ENCODE measurements at regions not wholly inside any gene's neighbourhood (a gene's known extent, or its start where the extent isn't known, plus 50 kb on each side); places are given as distances from the start of the nearest gene placed in this dataset.

DNA sequence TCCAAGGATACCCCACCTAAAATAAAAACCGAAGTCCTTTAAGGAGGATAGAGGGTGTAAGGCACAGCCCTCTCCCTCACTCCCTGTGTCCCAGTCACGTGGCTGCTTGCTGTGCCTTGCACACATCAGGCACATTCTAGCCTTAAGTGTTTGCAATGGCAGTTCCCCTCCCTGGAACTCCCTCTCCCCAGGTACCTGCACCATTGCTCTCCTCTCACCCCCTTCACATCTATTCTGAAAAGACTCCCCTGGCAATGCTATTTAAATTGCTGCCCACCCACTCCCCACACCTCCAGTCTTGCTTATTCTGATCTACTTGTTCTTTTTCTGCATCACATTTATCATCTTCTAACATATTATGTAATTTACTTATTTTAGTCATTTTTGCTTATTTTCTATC lies 91.6 kb upstream of the LNX1 start:
- DNase-seq = no peak

DNA sequence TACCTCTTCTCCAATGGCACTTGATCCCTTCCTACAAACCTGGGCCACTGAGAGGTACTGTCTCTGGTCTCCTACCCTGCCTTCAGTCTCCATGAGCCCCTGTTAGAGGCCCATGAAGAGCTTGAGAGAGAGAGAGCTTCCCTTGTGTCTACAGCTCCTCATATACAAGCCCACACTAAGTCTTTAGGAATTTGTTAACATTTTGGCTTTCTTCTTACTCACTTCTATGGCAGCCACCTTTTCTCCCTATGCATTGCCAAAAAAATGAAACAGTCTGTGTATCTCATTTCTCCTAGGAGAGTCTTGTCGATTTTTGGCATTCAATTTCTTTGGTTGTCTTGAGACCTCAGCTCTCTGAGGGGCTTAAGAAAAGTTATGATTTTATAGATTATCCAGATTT lies 90.9 kb upstream of the LNX1 start:
- no peak for DNase-seq

DNA sequence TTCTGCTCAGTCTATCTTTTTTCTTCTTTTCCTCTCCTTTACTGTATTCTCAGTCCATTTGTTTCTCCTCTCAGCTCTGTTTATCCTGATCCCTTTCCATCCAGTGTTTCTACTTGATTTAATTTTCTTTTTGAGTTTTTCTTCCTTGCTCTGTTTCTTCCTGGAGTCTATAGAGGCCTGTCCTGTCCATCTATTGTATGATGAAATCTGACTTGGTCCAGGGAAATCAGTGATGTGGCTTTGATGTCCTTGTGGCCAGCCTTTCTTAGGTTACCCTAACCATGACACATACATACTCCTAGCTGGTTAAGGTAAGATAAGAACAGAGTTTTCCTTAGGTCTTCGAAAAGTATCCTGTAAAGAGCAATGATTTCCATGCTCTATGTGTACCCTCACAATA lies 89.3 kb upstream of the LNX1 start:
- no peak for DNase-seq

DNA sequence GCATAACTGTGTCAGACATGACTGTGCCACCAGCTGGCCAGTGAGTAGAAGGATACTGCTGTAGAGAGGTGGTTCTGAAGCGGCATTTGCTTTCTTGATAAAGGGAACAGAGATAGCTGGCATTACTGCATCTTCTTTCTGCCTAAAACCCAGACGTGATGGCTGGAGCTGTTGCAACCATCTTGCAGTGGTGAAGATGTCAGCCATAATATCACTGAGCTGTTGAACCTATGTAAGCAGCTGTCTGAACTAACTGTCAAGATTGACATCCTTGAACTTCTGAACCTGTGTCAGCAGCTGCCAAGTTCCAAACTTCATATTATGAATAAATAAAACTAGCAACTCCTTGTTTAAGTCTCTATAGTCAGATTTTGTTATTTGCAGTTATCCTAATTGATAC lies 88.9 kb upstream of the LNX1 start:
- DNase-seq = no peak

DNA sequence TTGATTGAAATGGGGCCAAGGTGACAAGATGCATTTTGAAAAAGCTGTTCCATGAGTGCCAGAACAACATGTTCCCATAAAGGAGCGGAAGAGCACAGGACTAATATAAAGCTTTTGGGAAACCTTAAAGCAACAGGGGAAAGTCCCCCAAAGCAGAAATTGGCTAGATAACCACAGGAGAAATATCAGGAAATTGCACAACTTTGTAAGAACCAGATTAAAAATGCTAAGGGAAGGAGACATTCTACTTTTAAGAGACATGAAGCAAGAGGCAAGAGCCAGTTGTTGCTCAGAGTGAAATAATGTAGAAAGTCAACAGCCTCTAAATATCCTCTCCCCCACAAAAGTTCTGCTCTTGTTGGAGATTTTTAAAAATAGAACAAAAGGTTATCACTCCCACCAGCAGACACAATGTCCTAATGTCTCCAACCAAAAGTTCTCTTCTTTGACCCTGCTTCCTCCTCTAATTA lies 85.2 kb upstream of the LNX1 start:
- no peak for DNase-seq

DNA sequence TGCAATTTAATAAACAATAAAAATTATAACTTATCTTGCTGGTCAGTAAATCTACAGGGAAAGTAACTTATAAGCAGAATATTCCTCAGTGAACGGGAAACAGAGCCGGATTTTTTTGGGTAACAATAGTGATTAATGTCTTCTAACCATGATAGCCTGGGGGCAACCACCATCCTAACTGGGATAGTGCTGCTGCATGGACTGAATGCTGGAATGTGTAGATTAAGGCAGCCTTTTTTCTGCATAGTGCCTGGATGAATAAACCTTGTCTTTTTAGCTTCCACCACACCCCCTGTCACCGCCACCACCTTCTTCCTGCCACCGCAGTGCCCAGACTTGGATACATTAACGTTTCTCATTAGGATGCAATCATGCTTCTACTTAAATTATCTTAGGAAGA lies 83.6 kb upstream of the LNX1 start:
- DNase-seq = no peak

DNA sequence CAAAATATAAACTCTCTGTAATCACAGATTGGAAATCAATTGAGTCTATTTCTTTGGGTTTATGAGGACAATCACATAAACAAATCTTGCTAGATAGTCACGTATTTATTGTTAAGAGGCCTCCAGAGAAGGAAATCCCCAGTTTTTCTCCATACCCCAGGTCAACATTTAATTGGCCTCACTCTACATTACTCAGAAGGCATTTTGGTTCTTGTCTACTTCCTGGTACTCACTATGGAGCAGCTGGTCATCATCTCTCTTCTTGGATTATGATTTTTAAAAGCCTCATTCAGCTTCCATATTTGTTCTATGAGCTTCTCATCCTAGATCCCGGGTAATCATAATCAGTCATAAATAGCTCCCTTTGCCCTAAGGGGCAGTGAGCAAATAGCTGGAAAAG lies 81.6 kb upstream of the LNX1 start:
- DNase-seq = no peak

DNA sequence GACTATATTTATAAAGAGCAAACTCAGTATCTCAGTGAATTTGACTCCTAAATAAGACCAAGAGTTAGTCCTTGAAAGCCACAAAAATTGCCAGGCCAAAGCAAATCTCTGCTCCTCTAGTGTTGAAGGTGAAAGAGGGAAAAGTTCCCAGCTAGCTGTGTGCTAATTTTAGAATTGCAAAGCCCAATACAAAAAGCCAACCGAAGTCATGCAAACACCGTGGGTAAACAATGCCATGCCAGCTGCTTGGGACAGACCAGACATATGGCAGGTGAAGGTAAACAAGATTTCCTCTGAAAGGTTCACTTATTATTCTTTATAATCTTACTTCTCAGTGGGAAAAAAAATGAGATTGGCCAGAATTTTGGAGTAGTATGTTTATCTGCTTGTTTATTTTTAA lies 80.5 kb upstream of the LNX1 start:
- no peak for DNase-seq

DNA sequence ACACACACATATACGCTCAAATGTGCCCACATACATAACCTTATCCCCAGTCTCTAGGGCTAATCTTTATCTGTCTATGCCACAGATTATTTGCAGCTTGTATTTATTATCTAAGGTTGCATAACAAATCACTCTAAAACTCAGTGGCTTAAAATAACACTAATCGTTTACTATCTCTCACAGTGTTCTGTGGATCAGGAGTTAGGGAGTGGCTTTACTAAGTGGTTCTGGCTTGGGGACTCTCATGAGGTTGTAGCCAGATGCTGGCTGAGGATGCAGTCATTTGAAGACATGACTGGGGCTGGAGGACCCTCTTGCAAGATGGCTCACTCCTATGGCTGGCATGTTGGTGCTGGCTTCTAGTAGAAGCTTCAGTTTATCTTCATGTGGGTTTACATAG lies 68.5 kb upstream of the LNX1 start:
- no peak for DNase-seq

DNA sequence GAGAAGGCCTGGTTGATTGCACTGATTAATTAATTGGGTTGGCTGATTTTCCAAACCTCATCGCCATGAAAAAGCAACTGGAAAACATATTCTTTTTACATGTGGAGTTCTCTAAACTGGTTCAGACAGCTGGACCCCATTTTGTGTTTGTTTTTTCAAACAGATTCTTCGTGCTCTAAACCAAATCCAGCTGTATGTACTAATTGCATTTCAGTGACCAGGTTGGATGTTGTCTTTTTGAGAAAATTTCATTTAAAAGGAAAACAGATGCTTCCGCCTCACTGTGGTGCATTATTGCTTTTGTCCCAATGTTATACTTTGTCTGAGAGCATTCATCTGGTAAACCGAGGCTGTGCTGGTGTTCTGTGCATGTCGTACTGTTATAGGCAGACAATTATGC lies 67.8 kb upstream of the LNX1 start:
- no peak for DNase-seq

DNA sequence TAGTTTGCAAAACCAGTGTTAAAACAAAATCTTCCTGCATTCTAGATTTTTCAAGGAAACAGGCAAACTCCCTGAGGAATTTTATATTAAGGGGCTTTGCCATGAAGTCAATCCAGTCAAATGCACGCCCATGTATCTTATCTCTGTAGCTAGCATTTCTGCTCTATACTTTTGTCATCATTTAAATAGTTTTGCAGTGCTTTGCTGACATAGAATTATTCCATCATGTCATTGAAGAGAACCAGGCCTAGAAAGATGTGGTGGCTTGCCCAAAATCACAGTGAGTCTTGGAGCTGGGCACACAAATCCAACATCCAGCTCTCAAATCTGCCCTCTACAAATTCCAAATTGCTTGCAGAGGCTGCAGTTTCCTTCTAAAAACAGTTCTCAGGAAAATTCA lies 66.7 kb upstream of the LNX1 start:
- no peak for DNase-seq

DNA sequence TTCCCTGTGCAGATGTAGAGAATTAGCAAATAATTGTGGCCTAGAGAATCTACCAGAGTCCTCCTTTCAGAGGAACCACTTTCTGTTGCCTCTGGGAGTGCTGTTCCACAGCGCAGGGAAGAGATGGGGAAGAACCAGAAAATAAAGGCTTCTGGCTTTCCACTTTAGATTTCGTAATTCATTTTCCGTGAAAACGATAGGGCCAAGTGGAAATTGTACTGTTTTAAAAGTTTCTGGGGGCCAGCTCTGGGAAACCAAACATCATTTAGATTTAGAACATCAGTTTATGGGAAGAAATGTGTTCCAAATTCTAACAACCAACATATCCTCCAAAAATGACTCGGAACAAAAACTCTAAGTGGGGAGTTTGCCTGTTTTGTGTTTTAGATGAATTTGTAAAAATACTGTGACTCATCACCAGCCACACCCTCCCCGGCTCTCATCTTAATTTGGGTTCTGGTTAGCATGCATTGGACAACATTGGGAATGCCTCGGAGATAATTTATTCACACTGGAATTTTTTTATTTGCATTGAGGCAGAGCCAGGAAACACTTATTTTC lies 65.2 kb upstream of the LNX1 start:
- DNase-seq = no peak

DNA sequence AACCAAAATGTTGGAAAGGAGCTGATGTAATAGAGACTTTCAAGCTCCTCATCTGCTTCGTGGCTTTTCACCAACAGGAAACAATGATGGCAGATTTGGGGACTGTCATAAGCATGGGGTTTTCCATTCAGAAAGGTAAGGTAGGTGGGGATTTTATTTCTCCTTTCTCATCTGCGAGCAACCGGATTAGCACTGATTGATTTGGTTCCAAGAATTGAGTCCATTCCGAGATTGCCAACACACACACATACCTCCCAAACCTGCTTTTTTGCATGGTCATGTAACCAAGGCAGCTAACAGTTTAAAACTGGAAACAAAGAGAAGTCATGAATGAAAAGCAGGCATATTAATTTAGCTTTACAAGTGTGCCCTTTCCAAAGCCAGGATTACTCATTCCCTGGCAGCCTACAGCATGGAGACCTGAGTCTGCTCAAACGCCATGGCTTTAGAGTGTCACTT lies 63.0 kb upstream of the LNX1 start:
- DNase-seq = no peak

DNA sequence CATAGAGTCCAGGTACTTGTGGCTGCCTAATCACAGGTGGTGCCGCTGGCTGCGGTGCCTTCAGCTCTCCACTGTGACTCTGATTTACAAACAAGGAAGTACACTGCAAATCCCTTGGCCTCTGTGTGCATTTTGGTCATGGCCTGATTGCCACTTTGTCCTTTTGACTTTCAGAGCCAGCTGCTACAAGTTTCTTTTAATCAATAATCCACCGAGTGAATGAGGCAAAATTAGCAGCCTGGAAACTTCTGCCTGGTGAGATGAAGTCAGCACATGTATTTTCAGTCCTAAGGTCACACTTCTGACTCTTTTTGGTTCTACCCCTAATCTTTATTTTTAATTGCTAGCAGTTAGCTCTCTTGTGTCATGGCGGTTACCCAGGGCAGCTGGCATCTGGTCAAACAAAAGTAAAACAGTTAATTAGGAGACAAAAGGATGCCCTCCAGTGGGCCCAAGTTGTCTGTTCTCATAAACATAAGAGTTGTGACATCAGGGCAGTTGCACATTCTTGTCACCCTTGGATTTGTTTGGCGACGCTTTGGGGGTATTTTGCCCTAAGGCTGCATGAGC lies 62.3 kb upstream of the LNX1 start:
- DNase-seq = no peak

DNA sequence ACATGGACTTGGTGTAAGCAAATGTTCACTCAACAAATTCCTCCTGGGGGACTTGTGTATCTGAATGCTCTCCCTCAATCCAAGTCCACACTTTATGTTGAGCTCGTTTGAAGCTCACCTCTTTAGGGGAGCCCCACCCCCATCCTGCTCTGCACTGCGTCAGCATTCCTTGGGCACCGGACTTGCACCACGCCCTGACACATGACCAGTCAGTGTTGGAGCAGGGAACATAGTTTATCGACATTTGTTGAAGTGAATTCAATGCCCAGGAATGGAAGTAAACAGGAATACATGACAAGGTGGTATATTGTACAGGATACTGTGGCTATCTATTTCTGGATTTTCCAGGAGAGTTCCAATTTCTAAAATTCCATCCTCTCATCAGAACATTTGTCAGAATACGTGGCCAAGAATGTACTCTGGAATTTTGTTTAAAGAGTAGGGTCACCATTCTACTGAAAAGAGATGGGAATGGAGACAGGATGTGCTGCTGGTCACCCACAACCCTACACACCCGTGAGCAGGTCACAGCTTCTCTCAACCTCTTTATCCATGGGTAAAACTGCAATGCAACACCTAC lies 60.0 kb upstream of the LNX1 start:
- no peak for DNase-seq

DNA sequence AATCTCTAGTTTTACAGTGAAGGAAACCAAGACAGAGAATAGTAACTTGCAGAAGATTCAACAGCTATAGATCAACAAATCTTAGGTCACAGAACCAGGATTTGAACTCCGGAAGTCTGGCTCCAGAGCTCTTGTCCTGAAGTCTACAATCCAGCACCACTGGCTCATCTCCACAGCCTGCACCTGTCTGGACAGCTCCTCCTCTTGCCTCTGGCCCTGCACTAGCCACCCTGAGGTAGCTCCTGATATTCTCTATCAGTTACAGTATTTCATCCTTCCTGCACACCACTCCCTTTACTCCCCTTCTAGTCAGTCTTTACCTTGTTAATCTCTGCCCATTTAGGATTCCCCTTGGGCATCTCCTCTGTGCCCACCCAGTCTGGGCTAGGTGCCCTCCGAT lies 58.1 kb upstream of the LNX1 start:
- no peak for DNase-seq

DNA sequence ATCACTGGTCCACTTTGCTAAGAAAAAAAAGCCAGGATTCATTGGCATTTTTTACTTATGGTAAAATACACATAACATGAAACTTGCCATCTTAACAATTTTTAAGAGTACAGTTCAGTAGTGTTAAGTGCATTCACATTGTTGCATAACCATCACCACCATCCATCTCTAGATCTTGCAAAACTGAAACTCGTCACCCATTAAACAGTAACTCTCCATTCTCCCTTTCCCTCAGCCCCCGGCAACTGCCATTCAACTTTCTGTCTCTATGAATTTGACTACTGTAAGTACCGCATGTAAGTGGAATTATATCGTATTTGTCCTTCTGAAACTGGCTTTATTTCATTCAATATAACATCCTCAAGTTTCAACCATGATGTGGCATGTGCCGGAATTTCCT lies 56.3 kb upstream of the LNX1 start:
- no peak for DNase-seq

DNA sequence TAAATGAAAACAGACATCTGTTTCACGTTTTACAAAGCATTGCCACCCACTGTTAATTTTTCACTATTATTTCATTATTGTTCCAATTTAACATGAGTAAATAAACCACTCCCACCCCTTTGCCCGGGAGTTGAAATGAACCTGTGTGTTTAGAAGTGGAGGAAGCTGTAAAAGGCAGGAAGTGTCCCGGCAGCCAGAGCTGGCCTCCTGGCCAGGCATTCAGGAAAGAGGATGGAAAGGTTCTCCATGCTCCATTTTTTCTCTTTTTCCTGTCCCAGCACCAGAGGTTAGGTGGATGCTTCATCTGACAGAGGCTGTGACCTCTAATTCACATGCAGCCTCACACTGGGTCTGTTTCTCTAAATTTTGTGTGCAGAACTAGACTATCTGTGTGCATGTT lies 55.5 kb upstream of the LNX1 start:
- no peak for DNase-seq

DNA sequence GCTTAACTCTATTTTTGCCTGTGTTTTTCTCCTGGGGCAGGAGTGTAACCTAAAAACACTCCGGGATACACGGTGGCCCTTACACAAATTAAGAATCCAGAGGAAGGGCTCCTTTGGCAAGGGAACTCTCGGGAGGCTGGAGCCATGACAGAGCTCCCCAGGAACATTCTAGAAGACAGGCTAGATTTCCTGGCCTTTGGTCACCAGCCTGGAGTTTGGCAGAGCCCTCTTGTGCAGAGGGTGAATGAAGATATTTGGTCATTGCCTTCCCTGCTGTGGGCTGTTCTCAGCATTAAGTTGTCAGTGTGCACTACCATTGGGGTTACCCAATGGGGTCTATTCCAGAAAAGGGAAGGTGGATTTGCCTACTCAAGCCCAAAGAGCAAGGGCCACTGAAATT lies 53.8 kb upstream of the LNX1 start:
- no peak for DNase-seq

DNA sequence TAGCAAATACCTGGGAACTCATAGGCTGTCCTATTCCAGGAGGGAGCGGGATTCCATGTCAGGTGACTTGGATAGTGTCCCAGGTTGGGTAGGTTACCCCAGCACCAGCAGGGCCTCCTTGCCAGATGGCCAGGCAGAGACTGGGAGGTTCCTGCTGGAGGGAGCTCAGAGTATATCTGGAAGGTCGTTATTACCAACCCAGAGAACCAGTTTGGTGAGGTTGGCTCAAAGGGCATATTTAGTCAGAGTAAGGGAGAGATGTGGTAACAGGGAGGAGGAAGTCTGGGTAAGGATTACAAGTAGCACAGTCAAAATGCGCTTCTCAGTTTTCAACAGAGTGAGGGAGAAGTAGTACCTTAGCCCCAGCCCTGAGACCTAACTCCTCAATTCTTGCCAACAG lies 53.3 kb upstream of the LNX1 start:
- DNase-seq = no peak

Data from 8988T (cell line).